ENCODE measurements at regions not wholly inside any gene's neighbourhood (a gene's known extent, or its start where the extent isn't known, plus 50 kb on each side); places are given as distances from the start of the nearest gene placed in this dataset.

DNA sequence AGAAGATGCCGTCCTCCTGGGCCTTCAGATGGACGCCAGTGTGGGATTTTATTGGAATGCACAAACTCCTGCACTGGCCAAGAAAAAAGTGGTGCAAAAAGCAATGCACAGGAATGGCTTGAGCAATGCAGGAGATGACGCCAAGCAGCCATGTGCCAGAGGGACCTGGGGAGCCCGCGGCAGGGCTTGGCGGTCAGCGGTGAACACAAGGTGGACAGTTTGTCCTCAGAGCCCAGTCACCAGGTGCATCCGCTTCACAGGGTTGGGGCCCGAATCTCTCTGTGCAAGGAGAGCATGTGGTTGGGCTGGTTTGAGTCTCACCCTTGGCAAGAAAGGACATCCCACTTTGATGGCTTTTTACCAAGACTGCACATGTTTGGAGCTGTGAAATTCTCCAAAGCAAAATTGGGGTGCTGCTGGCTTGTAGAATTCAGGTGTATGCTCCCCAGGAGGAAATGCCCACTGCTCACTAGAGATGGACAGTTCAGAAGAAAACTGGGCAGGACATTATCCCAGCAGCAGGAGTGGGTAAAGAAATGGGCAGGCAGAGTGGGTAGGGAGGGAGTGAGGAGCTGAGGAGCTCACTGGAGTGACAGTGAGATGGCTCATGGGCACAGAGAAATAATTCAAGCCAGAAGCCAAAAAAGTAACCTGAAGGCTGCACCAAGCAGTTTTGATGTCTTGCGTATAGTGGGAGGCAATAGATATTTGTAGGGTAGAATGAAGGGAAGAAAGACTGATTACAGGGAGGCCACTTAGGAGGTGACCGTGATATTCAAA lies 463.9 kb downstream of the MTRR start:
- no peak for ATAC-seq
- TF ChIP-seq SNAI2 (CRISPR knock-in tag; IDR thresholded peaks at IDR 0.05) = no peak
- TF ChIP-seq TSHZ2 (CRISPR knock-in tag; IDR thresholded peaks at IDR 0.05) = no peak
- TF ChIP-seq ARNTL (CRISPR knock-in tag; IDR thresholded peaks at IDR 0.05; ENCODE audit: borderline replicate concordance, low read depth) = no peak
- no peak for TF ChIP-seq RARB (CRISPR knock-in tag; IDR thresholded peaks at IDR 0.05)
- TF ChIP-seq OSR1 (CRISPR knock-in tag; IDR thresholded peaks at IDR 0.05) = no peak
- no peak for TF ChIP-seq CSDC2 (CRISPR knock-in tag; IDR thresholded peaks at IDR 0.05)
- no peak for TF ChIP-seq TCF4 (CRISPR knock-in tag; IDR thresholded peaks at IDR 0.05; ENCODE audit: borderline replicate concordance)
- TF ChIP-seq ISL1 (CRISPR knock-in tag; IDR thresholded peaks at IDR 0.05) = no peak
- no peak for TF ChIP-seq ZNF70 (CRISPR knock-in tag; IDR thresholded peaks at IDR 0.05)
- TF ChIP-seq TOX (CRISPR knock-in tag; IDR thresholded peaks at IDR 0.05; ENCODE audit: borderline replicate concordance) = no peak

- TF ChIP-seq, protein P1, sequence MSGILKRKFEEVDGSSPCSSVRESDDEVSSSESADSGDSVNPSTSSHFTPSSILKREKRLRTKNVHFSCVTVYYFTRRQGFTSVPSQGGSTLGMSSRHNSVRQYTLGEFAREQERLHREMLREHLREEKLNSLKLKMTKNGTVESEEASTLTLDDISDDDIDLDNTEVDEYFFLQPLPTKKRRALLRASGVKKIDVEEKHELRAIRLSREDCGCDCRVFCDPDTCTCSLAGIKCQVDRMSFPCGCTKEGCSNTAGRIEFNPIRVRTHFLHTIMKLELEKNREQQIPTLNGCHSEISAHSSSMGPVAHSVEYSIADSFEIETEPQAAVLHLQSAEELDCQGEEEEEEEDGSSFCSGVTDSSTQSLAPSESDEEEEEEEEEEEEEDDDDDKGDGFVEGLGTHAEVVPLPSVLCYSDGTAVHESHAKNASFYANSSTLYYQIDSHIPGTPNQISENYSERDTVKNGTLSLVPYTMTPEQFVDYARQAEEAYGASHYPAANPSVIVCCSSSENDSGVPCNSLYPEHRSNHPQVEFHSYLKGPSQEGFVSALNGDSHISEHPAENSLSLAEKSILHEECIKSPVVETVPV (CRISPR knock-in tag; IDR thresholded peaks at IDR 0.05) = no peak
- no peak for TF ChIP-seq GLIS3 (CRISPR knock-in tag; IDR thresholded peaks at IDR 0.05)
- no peak for ATAC-seq
These were observed 464.5 kb downstream of the MTRR start for GRCh38 chr5:8333485-8333884.

DNA sequence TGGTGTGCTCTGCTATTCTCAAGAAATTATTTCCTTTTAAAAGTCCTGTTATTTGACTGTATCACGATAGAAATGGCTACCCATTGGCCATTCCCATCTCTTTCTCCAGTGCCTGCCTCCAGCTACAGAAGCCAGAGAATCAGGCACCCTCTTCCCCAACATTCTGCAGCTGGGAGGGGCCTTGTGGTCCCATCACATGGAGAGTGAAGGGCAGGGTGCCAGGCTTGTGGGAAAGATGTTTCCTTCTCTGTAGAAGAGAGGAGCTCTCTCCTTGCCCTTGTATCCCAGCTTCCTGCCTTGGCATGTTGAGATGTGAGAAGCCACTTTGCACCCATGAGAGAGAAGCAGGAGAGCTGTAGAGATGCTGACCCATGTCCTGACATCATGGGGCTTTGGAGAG lies 465.0 kb downstream of the MTRR start:
- no peak for ATAC-seq
- TF ChIP-seq, protein P2, sequence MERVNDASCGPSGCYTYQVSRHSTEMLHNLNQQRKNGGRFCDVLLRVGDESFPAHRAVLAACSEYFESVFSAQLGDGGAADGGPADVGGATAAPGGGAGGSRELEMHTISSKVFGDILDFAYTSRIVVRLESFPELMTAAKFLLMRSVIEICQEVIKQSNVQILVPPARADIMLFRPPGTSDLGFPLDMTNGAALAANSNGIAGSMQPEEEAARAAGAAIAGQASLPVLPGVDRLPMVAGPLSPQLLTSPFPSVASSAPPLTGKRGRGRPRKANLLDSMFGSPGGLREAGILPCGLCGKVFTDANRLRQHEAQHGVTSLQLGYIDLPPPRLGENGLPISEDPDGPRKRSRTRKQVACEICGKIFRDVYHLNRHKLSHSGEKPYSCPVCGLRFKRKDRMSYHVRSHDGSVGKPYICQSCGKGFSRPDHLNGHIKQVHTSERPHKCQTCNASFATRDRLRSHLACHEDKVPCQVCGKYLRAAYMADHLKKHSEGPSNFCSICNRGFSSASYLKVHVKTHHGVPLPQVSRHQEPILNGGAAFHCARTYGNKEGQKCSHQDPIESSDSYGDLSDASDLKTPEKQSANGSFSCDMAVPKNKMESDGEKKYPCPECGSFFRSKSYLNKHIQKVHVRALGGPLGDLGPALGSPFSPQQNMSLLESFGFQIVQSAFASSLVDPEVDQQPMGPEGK (CRISPR knock-in tag; IDR thresholded peaks at IDR 0.05; ENCODE audit: borderline replicate concordance) = no peak

DNA sequence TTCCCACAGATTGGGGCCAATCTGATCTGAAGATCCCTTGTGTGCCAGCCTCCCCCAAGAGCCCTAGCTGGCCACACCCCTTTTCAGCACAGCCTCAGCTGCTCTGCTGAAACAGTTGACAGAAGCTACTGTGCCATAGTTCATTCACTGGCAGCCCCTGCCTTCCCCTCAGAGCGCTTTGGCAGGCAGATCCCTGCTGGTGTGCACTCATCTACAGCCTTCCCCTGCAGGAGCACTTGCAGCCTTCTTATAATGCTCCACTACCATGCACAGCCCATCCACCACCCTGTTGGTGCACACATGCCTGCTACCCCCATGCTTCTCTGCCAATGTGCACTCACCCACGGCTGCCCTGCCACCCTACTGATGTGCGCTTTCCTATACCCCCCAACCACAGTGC lies 471.3 kb downstream of the MTRR start:
- peak; percentile 25; the same call in 2 of the 3 replicates for ATAC-seq
- TF ChIP-seq ZNF70 (CRISPR knock-in tag; IDR thresholded peaks at IDR 0.05) (no peak), GLIS3 (CRISPR knock-in tag; IDR thresholded peaks at IDR 0.05) (no peak), ZNF8 (CRISPR knock-in tag; IDR thresholded peaks at IDR 0.05) (no peak), ZC3H10 (CRISPR knock-in tag; IDR thresholded peaks at IDR 0.05) (no peak), SNAI2 (CRISPR knock-in tag; IDR thresholded peaks at IDR 0.05) (no peak), OSR1 (CRISPR knock-in tag; IDR thresholded peaks at IDR 0.05) (no peak), BACH2 (CRISPR knock-in tag; IDR thresholded peaks at IDR 0.05; ENCODE audit: borderline replicate concordance) (no peak), ARNTL (CRISPR knock-in tag; IDR thresholded peaks at IDR 0.05; ENCODE audit: borderline replicate concordance, low read depth) (no peak), ISL1 (CRISPR knock-in tag; IDR thresholded peaks at IDR 0.05) (no peak), CREB5 (CRISPR knock-in tag; IDR thresholded peaks at IDR 0.05; ENCODE audit: low read depth) (no peak), CSDC2 (CRISPR knock-in tag; IDR thresholded peaks at IDR 0.05) (no peak), ZFP30 (CRISPR knock-in tag; IDR thresholded peaks at IDR 0.05) (no peak), PPARA (CRISPR knock-in tag; IDR thresholded peaks at IDR 0.05; ENCODE audit: borderline replicate concordance) (no peak)

All from SK-N-SH treated with all-trans-retinoic acid at 6 μM for 48 hours (cell line).